Activated CD4-positive, alpha-beta memory T cell treated with anti-CD3 and anti-CD28 coated beads, Interleukin-2, amount 10 ng/mL, durations not matched to agents 7 days and 5 days (primary cell): ENCODE measurements at regions not wholly inside any gene's neighbourhood (a gene's known extent, or its start where the extent isn't known, plus 50 kb on each side); places are given as distances from the start of the nearest gene placed in this dataset.

Source experiments
- CTCF ChIA-PET: fragments of 350-600 bp; sonication (Branson Sonifier 250); formaldehyde crosslinking; loops from one replicate; lab custom pipeline; 2021; ENCODE audit warnings: antibody characterized with exemption, inconsistent platforms; lab: Charles Lee
- POLR2A ChIA-PET: fragments of 350-600 bp; sonication (Branson Sonifier 250); formaldehyde crosslinking; loops from one replicate; lab custom pipeline; 2021; ENCODE audit warnings: antibody characterized with exemption; lab: Charles Lee
- DNase-seq: peaks from one replicate; pipeline ENCODE4 v3.0.0-alpha.2; 2020
- H3K27ac Mint-ChIP-seq: one replicate; pipeline ENCODE4 v1.8.0; 2021; ENCODE audit warnings: mild to moderate bottlenecking, mixed read lengths
- H3K27me3 Mint-ChIP-seq: one replicate; pipeline ENCODE4 v1.8.0; 2021; ENCODE audit warnings: mixed read lengths
- H3K36me3 Mint-ChIP-seq: one replicate; pipeline ENCODE4 v1.8.0; 2021; ENCODE audit warnings: low read depth, mixed read lengths
- H3K4me1 Mint-ChIP-seq: one replicate; pipeline ENCODE4 v1.8.0; 2021; ENCODE audit warnings: mixed read lengths
- H3K4me3 Mint-ChIP-seq: one replicate; pipeline ENCODE4 v1.8.0; 2021; ENCODE audit warnings: mild to moderate bottlenecking, mixed read lengths
- H3K9me3 Mint-ChIP-seq: one replicate; pipeline ENCODE4 v1.8.0; 2021; ENCODE audit warnings: mixed read lengths

DNA sequence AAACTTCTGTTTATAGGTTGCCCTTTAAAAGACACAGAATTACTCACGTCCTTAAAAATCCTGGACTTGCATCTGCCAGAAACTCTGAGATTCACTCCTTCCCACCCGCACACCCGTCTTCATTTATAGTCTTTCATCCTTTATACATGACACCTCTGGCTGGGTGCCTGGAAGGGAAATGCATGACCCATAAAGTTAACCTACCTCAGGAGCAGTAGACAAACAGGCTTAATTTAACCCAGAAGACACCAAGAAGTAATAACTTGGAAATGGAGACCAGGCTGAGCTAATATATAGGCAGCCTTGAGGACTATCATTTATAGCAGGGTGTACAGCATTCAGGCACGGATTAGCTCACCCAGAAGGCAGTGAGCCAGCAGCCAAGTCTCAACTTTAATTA is 429.0 kb upstream of the NRSN1 start:
- H3K9me3 Mint-ChIP-seq, result peaks cover 12% of the 10 kb centered on the region
- CTCF ChIA-PET, result no interaction called here
- no peak for DNase-seq
- H3K36me3 Mint-ChIP-seq, result no peaks in the 10 kb centered on the region
- H3K4me3 Mint-ChIP-seq, result no peak overlapping the region
- POLR2A ChIA-PET, result no interaction called here
- no peak overlapping the region for H3K27ac Mint-ChIP-seq
- H3K27me3 Mint-ChIP-seq, result no peaks in the 10 kb centered on the region
- H3K4me1 Mint-ChIP-seq, result no peaks in the 10 kb centered on the region

DNA sequence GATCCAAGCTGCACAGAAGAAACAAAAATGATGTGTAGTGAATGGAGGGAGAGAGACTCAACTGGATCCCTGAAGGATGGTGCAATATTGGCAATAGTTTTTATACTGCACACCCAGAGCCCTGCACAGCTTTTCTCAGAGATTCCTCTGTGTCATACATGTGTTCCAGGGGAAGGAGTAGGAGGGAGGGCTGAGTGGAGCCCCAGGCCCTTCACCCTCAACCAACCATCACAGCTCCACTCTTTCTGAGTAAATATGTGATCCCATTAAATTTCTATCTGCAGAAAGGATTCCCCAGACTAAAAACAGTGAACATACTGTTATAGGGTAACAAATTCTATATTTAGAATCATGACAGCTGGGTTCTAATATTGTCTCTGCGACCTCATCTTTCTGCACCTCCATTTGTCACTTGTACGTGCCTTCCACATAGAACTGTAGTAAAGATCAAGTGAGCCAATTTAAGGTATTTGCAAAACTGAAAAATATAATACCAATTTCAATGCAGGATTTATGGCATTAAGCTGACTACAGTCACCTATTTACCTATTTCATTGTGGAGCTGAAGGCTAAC is 421.4 kb upstream of the NRSN1 start:
- ChIA-PET POLR2A (no interaction called here), CTCF (no interaction called here)
- Mint-ChIP-seq H3K4me3 (no peak overlapping the region), H3K36me3 (no peaks in the 10 kb centered on the region), H3K4me1 (no peaks in the 10 kb centered on the region), H3K27me3 (no peaks in the 10 kb centered on the region), H3K9me3 (peaks cover 22% of the 10 kb centered on the region), H3K27ac (no peak overlapping the region)
- DNase-seq, result no peak

DNA sequence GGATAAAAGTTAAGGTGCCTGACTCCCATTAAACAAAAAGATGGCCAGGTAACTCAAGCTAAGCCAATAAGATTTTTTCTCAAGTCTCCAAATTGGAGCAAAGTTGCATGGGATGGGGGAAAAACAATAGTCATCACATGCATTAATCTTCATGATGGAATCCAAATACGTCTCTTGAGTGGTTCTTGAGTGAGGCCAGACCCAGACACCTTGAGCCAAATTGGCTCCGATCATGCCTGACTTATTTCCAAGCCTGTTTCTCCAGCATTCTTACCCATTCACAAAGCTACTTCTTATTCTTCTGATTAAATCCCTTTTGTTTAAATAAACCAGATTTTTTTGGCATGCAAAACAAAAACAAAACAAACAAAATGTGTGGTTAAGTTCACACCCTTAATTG is 420.3 kb upstream of the NRSN1 start:
- no peak overlapping the region for H3K27ac Mint-ChIP-seq

DNA sequence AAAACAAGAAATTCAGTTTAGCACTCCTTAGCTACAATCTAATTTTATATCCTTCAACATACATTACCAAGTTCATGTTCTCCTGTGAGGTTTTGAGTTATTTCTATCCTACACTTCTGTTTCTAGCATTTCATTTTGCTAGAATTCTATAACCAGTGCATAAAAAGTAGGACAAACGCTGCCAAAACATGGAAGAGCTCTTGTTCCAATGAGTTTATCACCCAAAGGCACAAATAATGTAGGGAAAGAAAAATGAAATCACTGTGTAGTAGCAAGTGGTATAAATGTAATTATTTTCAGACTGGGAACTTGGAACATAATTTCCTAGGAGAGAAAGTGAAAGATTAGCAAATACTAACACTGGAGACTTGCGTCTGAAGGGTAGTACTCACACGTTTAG is 413.3 kb upstream of the NRSN1 start:
- ChIA-PET POLR2A (no interaction called here), CTCF (no interaction called here)
- Mint-ChIP-seq H3K4me1 (no peaks in the 10 kb centered on the region), H3K36me3 (no peaks in the 10 kb centered on the region), H3K4me3 (no peak overlapping the region), H3K27me3 (no peaks in the 10 kb centered on the region), H3K27ac (no peak overlapping the region), H3K9me3 (peaks cover 8% of the 10 kb centered on the region)
- DNase-seq, result no peak

More for the DNA sequence above, 420.3 kb upstream of the NRSN1 start:
- H3K4me1 Mint-ChIP-seq, result no peaks in the 10 kb centered on the region
- H3K4me3 Mint-ChIP-seq, result no peak overlapping the region
- POLR2A ChIA-PET, result no interaction called here
- DNase-seq, result no peak
- no peaks in the 10 kb centered on the region for H3K27me3 Mint-ChIP-seq
- no peaks in the 10 kb centered on the region for H3K36me3 Mint-ChIP-seq
- peaks cover 18% of the 10 kb centered on the region for H3K9me3 Mint-ChIP-seq
- CTCF ChIA-PET, result no interaction called here

DNA sequence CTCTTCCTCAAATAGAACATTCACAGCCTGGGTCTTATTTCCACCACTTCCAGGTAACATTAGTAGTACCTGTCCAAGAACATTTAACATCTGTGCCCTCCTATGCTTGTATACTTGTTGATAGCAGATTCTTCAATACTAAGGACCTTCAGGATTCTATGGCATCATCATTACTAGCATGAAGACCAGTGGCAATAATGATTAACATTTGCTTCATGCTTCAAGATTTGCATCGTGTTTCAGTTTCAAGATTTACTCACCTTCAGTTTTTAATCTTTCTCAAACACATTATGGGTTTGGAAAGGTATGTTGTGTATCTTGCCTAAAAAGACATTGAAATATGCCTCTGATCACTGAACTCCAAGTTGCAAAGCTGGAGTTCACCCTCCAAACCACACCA is 412.8 kb upstream of the NRSN1 start:
- H3K4me3 Mint-ChIP-seq, result no peak overlapping the region
- H3K27me3 Mint-ChIP-seq, result no peaks in the 10 kb centered on the region
- DNase-seq, result no peak
- H3K9me3 Mint-ChIP-seq, result peaks cover 7% of the 10 kb centered on the region
- no peaks in the 10 kb centered on the region for H3K4me1 Mint-ChIP-seq
- no peak overlapping the region for H3K27ac Mint-ChIP-seq
- ChIA-PET POLR2A (no interaction called here), CTCF (no interaction called here)
- no peaks in the 10 kb centered on the region for H3K36me3 Mint-ChIP-seq

DNA sequence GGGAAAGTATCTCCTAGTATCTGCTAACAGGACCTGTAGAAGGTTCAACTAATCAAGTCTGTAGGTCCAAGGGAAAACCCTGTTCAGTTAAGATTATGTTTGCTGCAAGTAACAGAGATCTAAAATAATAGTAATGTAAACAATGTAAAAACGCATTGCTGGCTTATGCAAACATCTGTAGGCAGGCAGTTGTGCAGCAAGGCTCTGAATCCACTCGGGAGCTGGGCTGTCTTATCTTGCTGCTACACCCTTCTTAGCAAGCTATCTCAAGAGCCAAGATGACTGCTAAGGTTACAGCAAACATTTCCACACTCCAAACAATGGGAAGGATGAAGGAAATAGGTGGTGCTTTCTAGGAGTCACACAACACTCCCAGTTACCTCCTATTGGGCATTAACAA is 397.3 kb upstream of the NRSN1 start:
- ChIA-PET CTCF (no interaction called here), POLR2A (no interaction called here)
- Mint-ChIP-seq H3K36me3 (no peaks in the 10 kb centered on the region), H3K4me1 (no peaks in the 10 kb centered on the region), H3K27ac (no peak overlapping the region), H3K9me3 (no peaks in the 10 kb centered on the region), H3K4me3 (no peak overlapping the region), H3K27me3 (no peaks in the 10 kb centered on the region)
- DNase-seq, result no peak

DNA sequence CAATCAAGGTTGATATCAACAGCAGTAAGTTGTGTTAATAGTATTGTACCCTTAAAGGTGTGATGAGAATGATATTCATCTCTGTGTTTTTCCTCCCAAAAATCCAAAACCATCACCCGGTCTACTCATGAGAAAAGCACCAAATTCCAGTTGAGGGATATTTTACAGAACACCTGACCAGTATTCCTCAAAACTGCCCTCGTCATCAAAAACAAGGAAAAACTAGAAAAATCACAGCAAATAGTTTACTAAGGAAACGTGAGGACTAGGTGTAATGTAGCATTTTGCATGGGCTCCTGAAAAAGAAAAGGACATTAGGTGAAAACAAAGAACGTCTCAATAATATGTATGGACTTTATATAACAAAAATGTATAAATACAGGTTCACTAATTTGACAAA is 394.4 kb upstream of the NRSN1 start:
- Mint-ChIP-seq H3K4me3 (no peak overlapping the region), H3K9me3 (no peaks in the 10 kb centered on the region), H3K27ac (no peak overlapping the region), H3K4me1 (no peaks in the 10 kb centered on the region), H3K27me3 (no peaks in the 10 kb centered on the region), H3K36me3 (no peaks in the 10 kb centered on the region)
- ChIA-PET CTCF (no interaction called here), POLR2A (no interaction called here)
- no peak for DNase-seq

DNA sequence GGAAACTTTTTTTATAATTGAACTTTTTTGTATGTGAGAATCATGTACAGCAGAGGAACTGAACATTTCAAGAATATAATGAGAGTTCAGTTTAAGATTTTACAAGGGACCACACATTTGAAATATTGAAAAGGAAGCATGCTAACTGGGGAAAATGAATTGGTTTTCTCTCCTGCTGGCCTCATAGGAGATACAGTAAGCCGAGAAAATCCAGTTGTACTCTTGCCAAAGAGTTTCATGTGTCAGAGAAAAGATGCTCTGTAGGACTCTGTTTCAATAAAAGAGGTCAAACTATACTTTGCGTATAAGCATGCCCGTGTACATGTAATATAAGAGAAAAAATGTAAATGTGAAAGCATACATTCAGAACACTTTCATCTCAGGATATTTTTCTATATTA is 393.5 kb upstream of the NRSN1 start:
- POLR2A ChIA-PET, result no interaction called here
- H3K4me1 Mint-ChIP-seq, result no peaks in the 10 kb centered on the region
- no peaks in the 10 kb centered on the region for H3K9me3 Mint-ChIP-seq
- CTCF ChIA-PET, result no interaction called here
- H3K36me3 Mint-ChIP-seq, result no peaks in the 10 kb centered on the region
- H3K27ac Mint-ChIP-seq, result no peak overlapping the region
- no peak for DNase-seq
- H3K27me3 Mint-ChIP-seq, result no peaks in the 10 kb centered on the region
- H3K4me3 Mint-ChIP-seq, result no peak overlapping the region

DNA sequence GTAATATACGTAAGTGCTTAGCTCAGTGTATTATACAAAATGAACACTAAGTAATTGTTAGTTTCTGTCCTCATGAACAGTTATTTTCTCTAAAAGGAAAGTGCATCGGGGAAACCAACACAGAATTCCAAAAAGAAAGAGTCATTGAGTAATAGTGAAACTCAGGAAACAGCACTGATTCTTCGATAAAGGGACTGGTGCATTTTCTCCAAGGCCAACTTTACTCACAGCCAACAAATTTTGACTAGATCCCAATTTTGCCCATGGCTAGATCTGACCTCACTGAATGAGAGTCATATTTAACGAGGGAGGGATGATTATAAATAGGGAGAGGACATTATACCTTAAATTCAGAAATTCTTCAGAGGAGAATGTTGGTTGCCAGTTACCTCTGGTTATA is 390.9 kb upstream of the NRSN1 start:
- no peaks in the 10 kb centered on the region for H3K27me3 Mint-ChIP-seq
- ChIA-PET POLR2A (no interaction called here), CTCF (no interaction called here)
- no peaks in the 10 kb centered on the region for H3K36me3 Mint-ChIP-seq
- DNase-seq, result no peak
- H3K9me3 Mint-ChIP-seq, result no peaks in the 10 kb centered on the region
- no peaks in the 10 kb centered on the region for H3K4me1 Mint-ChIP-seq
- no peak overlapping the region for H3K27ac Mint-ChIP-seq
- H3K4me3 Mint-ChIP-seq, result no peak overlapping the region

DNA sequence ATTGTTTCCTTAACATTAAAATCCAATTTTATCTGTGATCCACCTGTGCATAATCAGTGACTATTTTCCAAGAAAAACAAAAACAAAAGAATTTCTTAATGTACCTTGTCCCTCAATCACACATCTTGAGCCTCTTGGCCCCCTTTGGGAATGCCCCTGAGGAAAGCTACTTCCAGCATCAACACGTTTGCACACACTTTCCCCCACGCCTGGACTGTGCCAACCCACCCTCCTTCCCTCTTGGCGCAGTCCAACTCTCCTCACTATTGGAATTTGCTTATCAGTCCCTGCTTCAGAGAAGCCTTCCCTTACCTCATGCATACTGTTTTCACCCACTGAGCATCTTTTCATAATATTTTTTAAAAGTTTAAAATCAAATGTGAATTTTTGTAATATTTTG is 389.4 kb upstream of the NRSN1 start:
- ChIA-PET POLR2A (no interaction called here), CTCF (no interaction called here)
- peaks cover 2% of the 10 kb centered on the region for H3K9me3 Mint-ChIP-seq
- H3K27ac Mint-ChIP-seq, result no peak overlapping the region
- no peak for DNase-seq
- H3K4me3 Mint-ChIP-seq, result no peak overlapping the region
- no peaks in the 10 kb centered on the region for H3K36me3 Mint-ChIP-seq
- H3K4me1 Mint-ChIP-seq, result no peaks in the 10 kb centered on the region
- no peaks in the 10 kb centered on the region for H3K27me3 Mint-ChIP-seq

DNA sequence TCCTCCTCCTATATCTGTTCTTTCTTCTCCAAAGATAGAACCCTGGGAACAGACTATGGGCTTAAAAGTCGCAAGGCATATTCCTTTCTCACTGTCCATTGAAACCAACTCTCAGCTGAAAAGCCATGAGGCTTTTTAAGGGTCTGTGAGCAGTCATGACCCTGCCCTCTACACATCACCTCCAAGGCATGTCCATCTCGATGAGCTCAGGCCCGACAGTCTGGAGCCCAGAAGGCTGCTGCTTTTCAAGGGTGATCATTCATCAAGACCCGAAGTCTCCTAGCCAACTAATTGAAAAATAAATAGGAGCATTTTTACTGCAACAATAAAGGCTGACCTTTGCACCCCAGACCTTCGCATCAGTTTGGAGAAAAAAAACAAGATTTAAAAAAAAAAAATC is 378.8 kb upstream of the NRSN1 start:
- no peaks in the 10 kb centered on the region for H3K36me3 Mint-ChIP-seq
- H3K27ac Mint-ChIP-seq, result no peak overlapping the region
- H3K4me1 Mint-ChIP-seq, result no peaks in the 10 kb centered on the region
- no peak overlapping the region for H3K4me3 Mint-ChIP-seq
- no peaks in the 10 kb centered on the region for H3K27me3 Mint-ChIP-seq
- DNase-seq, result no peak
- CTCF ChIA-PET, result no interaction called here
- POLR2A ChIA-PET, result no interaction called here
- H3K9me3 Mint-ChIP-seq, result peaks cover 2% of the 10 kb centered on the region

DNA sequence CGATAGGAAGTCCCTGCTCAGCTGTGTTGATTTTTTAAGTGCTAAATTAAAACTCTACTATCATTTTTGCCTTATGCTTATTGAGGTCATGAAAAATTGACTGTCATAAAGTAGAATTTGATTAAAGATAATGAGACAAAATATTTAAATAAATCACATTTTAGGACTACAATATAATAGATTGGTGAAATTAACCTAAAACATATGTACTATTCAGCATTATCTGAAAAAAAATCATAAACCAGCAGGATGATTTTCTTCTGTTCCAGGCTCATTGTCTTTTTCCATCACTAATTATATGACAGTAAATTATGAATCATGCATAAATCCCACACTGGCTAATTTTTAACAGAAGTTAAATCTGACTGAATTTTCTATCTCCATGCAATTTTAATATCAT is 373.6 kb upstream of the NRSN1 start:
- CTCF ChIA-PET, result no interaction called here
- Mint-ChIP-seq H3K9me3 (peaks cover 2% of the 10 kb centered on the region), H3K27ac (no peak overlapping the region), H3K36me3 (no peaks in the 10 kb centered on the region), H3K27me3 (no peaks in the 10 kb centered on the region), H3K4me3 (no peak overlapping the region), H3K4me1 (no peaks in the 10 kb centered on the region)
- DNase-seq, result no peak
- POLR2A ChIA-PET, result no interaction called here

DNA sequence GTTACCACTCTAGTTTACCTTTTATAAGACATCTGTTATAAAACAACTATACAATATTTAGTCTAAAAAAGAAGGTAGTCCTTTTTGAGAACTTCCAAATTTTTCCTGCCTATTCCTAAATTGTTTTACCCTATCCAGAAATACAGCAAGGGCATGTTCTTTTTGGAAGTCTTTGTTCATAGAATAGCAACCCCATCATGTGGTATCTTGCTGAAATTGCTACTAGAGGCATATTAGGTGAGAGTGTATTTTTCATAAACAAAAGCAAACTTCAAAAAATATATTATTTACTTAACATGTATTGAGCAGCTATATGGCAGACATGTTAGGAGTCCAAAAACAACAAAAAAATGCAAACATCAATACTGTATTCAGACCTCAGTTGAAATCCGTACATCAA is 371.8 kb upstream of the NRSN1 start:
- Mint-ChIP-seq H3K4me3 (no peak overlapping the region), H3K27me3 (no peaks in the 10 kb centered on the region), H3K27ac (no peak overlapping the region), H3K4me1 (no peaks in the 10 kb centered on the region), H3K36me3 (no peaks in the 10 kb centered on the region), H3K9me3 (peaks cover 2% of the 10 kb centered on the region)
- ChIA-PET POLR2A (no interaction called here), CTCF (no interaction called here)
- DNase-seq, result no peak

DNA sequence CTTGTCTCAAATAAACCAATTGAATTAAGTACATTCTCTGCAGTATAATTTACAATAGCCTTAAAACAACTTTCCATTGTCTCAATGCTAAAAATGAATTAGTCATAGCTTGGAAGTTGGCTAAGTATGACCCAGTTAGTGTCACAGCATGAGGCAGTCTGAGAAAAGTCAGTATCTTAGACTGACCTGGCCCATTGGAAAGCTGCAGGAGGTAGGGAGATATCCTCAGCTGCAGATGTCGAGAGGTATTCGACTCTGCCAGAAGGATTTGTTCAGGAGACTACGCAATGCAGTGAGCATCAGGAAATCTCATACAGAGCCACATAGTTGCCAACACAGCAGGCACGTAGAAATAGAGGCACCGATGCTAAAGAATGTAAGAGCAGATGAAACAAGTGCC is 350.9 kb upstream of the NRSN1 start:
- Mint-ChIP-seq H3K27ac (no peak overlapping the region), H3K4me3 (no peak overlapping the region), H3K4me1 (no peaks in the 10 kb centered on the region), H3K9me3 (peaks cover 2% of the 10 kb centered on the region), H3K36me3 (no peaks in the 10 kb centered on the region), H3K27me3 (no peaks in the 10 kb centered on the region)
- no peak for DNase-seq
- ChIA-PET CTCF (no interaction called here), POLR2A (no interaction called here)

DNA sequence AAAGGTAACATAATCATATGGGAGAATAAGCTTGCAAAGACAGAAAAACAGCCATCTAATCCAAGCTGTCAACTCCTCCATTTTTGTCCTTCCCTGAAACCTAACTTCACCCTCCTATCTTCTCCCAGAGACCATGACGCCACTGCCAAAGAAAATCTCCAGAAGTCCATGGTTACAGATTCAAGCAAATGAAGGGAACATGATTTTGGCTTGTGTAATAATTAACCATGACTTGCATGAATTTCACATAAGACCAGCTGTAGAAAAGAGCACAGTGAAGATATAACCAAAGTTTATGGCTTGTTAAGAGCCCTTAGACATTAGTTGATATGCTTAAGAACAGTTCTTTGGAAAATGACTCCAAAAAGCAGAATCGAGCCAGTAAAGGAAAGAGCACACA is 342.1 kb upstream of the NRSN1 start:
- Mint-ChIP-seq H3K9me3 (peaks cover 6% of the 10 kb centered on the region), H3K27ac (no peak overlapping the region), H3K27me3 (no peaks in the 10 kb centered on the region), H3K4me3 (no peak overlapping the region), H3K4me1 (no peaks in the 10 kb centered on the region), H3K36me3 (no peaks in the 10 kb centered on the region)
- ChIA-PET CTCF (no interaction called here), POLR2A (no interaction called here)
- DNase-seq, result no peak
